ENCODE measurements at regions not wholly inside any gene's neighbourhood (a gene's known extent, or its start where the extent isn't known, plus 50 kb on each side); places are given as distances from the start of the nearest gene placed in this dataset.

DNA sequence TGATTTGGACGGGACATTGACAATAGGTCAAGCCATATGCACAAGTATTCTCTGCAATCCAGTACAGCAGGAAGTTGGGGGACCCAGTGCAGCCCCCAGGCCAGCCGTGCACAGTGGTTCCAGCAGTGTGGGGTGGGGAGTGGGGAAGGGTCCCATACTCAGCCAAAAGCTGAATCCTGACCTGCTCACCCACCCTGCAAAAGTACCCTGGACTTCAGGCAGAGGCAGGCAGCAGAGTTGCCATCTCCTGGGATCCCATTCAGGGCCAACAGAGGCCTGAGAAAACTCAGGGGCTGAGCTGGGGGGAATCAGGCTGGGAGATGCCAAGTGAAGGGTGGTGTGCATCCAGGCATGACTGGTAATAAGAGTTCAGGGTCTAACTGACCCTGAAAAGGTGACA lies 83.9 kb downstream of the ALG10 start:
- TF ChIP-seq, protein P1, sequence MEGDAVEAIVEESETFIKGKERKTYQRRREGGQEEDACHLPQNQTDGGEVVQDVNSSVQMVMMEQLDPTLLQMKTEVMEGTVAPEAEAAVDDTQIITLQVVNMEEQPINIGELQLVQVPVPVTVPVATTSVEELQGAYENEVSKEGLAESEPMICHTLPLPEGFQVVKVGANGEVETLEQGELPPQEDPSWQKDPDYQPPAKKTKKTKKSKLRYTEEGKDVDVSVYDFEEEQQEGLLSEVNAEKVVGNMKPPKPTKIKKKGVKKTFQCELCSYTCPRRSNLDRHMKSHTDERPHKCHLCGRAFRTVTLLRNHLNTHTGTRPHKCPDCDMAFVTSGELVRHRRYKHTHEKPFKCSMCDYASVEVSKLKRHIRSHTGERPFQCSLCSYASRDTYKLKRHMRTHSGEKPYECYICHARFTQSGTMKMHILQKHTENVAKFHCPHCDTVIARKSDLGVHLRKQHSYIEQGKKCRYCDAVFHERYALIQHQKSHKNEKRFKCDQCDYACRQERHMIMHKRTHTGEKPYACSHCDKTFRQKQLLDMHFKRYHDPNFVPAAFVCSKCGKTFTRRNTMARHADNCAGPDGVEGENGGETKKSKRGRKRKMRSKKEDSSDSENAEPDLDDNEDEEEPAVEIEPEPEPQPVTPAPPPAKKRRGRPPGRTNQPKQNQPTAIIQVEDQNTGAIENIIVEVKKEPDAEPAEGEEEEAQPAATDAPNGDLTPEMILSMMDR (IDR thresholded peaks at IDR 0.05; ENCODE audit: low read depth, low read length) = no peak
- TF ChIP-seq POLR2A (IDR thresholded peaks at IDR 0.05; ENCODE audit: extremely low read depth, insufficient read length) (no peak), MYC (IDR thresholded peaks at IDR 0.05; ENCODE audit: low read depth, low read length) (no peak)
